ENCODE measurements at regions not wholly inside any gene's neighbourhood (a gene's known extent, or its start where the extent isn't known, plus 50 kb on each side); places are given as distances from the start of the nearest gene placed in this dataset.

GRCh38 chr6:81694855-81695254 is 57.6 kb downstream of the TENT5A start:
- no peak for DNase-seq

- no peak for DNase-seq
Observed at GRCh38 chr6:81694207-81694606, 58.3 kb downstream of the TENT5A start.

DNA sequence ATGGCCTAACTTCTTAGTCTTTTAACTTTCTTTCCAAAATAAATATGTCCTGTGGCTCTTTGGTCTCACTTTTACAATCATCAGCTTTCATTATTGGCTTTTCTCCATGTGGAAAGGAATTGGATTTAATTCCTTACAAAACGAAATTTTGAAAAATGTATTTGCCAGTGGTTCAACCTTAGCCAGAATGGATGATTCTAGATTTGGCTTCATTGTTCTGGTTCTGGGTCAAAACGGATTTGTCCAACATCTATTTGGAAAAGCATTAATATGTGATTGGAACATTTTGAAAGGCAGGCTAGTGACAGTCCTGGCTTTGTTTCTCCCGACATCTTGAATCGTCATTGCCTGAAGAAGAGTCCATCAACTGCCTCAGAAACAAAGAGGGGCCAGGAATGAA is 59.2 kb downstream of the TENT5A start:
- DNase-seq = no peak

DNA sequence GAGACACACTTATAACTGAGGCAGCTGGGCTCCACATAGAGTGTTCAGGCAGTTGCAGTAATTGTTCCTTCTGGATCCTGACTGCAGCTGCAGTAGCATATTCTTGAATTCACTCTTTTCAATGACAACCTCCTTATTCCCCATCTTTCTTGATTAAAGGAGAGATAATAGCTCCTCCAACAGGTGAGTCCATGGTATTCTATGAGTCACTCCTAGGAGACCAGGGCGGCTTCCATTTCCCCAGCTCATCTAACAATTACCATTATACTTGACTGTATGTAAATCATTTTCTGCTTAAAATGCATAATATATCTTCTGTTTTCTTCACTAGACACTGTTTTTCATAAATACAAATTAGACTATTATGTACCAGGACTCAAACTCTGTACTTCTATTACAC is 62.4 kb downstream of the TENT5A start:
- no peak for DNase-seq

DNA sequence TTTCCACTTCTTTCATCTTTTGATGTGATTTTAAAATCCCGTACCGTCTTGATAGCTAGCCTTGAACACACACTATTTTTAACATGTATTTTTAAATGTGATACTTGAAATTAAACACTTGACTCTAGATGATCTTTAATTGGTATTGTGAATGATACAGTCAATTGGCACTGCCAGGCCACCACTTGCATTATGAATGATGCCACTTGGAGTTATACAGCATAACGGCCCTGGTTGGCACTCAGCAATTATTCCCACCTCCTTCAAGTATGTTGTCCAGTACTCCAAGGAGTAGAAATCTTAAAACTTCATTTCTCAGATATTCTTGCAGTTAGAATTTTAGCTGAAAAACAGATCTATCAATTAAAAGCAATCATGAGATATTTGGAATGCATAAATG is 62.9 kb downstream of the TENT5A start:
- DNase-seq = no peak

DNA sequence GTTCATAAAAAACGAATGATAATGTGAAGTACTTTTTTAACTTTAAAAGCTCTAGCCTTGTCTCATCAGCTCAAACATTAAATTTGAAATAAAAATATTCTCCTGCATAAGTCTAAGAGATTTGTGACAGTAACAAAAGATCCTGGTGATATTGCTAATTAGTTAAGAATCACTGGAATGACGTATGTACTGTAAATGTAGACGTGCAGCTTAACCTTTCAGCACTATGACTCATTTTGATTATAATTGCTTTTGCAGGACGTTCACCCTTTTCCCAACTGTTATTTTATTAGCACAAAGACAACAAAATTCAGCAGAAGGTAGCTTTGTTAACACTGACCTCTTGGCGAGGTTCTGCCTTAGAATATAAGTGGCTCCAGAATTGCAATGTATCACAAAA is 68.6 kb downstream of the TENT5A start:
- DNase-seq = no peak

- no peak for DNase-seq
Observed at GRCh38 chr6:81682858-81683620, 69.4 kb downstream of the TENT5A start.

DNA sequence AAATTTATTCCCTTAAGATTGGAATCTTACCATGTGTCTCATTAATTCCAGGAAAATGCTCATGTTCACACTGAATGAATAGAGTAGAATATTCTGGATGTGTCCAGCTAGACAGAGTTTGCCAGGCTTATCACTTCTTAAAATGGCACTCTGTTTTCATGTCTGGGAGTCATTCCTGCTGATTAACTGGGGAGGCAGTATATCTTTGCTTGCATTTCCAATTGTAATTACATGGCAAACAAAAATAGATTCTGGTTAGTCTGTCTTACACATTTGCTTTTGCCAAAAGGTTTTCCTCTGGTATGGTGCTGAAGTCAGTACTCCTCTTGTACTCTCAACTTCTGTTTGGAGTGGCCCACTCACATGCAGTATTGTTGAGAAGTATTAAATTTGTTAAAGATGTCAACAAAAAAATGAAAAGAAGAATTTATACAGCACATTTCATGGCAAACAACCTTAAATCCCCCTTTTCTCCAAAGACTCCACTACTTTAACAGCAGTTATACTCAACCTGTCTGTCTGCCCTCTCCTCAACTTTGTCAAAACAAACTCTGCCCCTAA is 70.2 kb downstream of the TENT5A start:
- DNase-seq = no peak

DNA sequence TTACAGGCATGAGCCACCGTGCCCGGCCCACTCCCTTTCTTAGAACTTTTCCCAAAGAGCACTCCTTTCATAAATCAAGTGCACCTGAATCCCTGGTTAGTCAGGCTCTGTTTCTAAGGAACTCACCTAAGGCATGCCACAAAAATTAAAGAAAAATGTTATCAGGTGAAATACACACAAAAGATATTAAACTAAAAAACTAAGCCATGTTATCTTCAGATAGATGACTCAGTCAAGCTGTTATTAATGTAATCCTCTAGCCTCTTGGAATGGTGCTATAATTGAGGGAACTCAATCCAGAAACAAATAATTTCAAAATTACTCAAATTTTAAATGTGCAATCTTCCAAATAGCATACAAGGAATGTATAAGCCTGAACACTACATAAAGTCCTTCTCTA is 83.0 kb downstream of the TENT5A start:
- DNase-seq = no peak

DNA sequence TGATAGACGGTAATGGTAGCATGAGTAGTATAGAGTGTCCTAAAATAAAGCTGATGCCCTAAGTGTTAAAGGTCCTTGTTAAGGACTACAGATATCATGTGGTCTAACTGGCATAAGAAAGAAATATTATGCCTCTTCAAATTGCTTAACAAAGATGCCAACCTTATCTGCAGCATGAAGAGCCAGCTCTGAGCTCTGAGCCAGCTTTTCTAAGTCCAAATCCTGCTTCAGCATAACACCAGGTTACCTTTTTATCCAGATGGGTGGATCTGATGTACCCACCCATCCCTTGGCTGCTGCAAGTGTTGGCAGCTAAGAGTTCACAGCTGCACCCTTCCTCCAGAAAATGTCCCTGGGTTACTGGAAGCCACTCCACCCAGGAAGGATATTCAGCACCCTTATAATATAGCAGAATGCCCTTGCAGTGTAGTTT is 83.8 kb downstream of the TENT5A start:
- no peak for DNase-seq

DNA sequence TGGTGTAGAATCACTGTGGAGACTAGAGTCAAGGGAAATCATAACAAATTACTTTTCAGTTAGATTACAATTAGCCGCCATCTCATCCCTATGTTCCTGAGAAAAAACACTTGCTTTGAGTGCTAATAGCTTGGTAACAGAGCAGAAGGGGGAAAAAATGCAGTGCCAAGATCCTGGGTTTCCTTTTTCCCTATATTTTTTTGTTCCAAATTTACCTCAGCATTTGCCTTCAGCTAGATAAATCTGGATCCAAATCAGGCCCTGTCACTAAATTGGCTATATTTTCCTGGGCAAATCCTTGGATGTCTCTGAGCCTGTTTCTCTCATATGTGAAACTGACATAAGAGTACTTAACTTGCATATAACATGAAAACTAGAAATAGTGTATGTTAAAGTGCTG is 86.0 kb downstream of the TENT5A start:
- no peak for DNase-seq

DNA sequence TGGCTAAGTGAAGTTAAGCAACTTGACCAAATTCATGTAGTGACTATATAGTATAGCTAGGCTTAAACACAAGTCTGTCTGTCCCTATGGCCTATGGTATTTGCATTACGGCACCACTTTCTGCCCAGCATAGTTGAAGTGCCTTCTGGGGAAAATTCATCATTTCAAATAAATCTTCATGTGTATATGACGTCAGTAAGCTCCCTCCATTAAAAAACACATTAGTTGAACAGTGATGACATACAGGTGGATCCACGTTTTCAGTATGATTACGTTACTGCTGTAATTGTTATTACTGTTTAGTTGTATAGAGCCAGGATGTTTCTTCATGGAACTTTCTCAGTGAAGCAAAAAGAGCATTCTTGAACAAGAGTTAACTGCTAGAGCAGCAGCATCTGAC is 96.2 kb downstream of the TENT5A start:
- DNase-seq = no peak

DNA sequence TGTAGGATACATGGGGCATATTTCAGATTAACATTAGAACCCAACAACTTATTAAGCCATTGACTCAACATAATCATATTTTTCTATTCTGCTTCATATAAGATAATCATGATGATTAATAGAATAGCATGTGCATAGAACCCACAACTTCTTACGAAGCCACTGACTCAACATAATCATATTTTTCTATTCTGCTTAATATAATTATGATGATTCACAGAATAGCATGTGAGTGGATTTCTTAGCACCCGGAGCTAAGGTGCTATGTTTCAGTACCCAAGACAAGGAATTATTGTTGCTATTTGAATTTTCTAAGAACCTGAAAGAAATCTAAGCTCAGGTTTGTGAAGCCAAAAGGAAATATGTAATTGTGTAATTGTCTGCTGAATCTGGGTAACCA is 96.8 kb downstream of the TENT5A start:
- no peak for DNase-seq

GRCh38 chr6:81648502-81648901 is 104.0 kb downstream of the TENT5A start:
- DNase-seq = no peak

GRCh38 chr6:81643156-81643555 is 109.3 kb downstream of the TENT5A start:
- DNase-seq = no peak

DNA sequence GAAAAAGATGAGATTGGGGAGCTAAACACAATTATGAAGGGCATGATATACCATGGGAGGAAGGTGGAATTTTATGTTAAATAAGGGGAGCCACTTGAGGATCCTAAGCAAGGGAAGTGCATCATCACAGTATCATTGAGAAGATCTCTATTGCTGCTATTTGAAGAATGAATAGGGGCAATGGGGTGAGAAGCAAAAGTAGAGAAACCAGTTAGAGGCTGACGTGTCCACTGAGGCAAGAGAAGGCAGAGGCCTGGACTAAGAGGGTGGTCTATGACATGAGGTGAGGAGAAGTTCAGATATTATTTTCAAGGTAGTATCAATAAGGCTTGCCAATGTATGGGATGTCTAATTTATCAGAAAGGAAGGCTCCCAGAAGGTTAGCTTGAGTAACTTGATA is 111.6 kb downstream of the TENT5A start:
- no peak for DNase-seq

- no peak for DNase-seq
Observed at GRCh38 chr6:81640126-81640525, 112.4 kb downstream of the TENT5A start.

DNA sequence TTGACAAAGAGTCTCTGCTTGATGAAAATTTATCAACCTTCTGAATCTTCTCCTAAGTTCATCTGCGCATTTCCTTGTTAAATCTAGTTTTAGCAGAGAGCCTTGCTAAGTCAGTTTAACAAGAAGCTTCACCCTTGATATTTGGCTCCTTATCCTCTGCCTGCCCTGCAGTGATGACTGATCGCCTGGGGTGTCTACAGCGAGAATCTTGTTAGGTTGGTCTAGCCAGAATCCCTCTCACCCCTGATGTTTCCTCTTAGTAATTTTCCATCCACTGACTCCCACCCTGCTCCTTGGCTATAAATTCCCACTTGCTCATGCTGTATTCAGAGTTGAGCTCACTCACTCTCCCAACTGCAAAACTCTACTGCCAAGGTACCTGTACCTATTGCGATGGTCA is 114.1 kb downstream of the TENT5A start:
- DNase-seq = no peak

- no peak for DNase-seq
Observed at GRCh38 chr6:81636930-81637568, 115.4 kb downstream of the TENT5A start.

- no peak for DNase-seq
Observed at GRCh38 chr6:81634155-81634880, 118.2 kb downstream of the TENT5A start.

DNA sequence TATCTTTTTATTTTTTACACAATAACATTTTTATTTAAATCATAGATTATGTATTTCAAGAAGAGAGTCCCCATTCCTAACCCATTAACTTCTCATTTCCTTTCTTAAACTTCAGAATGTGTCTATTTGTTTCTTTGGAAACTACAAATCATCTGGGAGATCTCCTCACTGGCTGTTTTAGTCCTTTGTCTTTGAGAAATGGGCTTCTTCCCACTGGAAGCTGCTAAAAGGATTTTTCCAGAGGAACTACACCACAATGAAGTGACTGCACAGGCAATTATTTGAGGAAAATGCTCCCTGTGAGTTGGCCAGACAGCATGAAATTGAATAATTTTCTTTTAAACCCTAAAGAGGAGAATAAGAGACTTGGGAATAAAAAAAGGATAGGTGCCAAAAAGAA is 119.1 kb downstream of the TENT5A start:
- no peak for DNase-seq

DNA sequence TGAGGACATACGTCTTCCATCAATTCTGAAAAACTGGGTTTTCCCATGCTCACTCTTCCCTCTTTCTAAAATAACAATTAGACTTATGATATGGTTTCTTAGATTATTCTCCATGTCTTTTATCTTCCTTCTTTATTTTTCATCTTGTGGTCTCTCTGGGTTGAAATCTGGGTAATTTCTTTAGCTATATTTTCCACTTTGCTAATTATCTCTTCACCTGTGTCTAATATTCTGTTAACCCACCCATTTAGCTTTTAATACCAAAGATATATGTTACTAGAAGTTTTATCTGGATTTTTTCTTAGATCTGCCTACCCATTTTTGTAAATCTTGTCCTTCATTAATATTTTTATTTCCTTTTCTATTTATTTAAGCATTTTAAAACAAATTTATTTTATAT is 121.8 kb downstream of the TENT5A start:
- DNase-seq = no peak

- DNase-seq = no peak
Observed at GRCh38 chr6:81625216-81625615, 127.3 kb downstream of the TENT5A start.

GRCh38 chr6:81624453-81624852 is 128.0 kb downstream of the TENT5A start:
- DNase-seq = no peak
